A673 (cell line): ENCODE measurements at regions not wholly inside any gene's neighbourhood (a gene's known extent, or its start where the extent isn't known, plus 50 kb on each side); places are given as distances from the start of the nearest gene placed in this dataset.

ENCODE experiments used
- EZH2 ChIP-seq: fragments of 200-600 bp; sonication (generic); IDR thresholded peaks from 2 replicates; pipeline ENCODE4 v1.6.1; 2017; ENCODE audit warnings: borderline replicate concordance, low read depth, mild to moderate bottlenecking, mixed read lengths, antibody characterized with exemption, low read length; ENCODE audit not compliant: poor library complexity, severe bottlenecking
- TF ChIP-seq, protein P1 (sequence below): fragments of 300-800, 200-600 bp; sonication (generic); conservative IDR thresholded peaks from 2 replicates; pipeline ENCODE4 v1.5.1; 2017; ENCODE audit warnings: low read depth, mild to moderate bottlenecking, antibody characterized with exemption, low read length, moderate library complexity, mixed read lengths

DNA sequence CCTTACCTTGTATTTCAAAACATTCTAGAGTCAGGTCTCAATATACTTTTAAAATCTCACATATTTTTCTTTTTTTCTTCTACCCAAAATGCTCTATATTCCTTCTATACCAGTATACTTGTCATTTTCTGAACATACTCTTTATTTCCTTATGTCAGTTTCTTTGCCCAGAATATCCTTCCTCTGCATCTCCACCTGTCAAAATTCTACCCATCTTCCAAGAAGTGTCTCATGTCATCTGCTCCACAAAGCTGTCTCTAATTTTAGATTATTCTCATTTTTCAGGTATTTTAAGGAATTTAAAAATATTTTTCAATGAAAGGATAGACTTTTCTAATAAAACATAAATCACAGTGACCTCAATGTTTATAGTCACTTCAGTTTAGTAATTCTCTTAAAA, 328.0 kb upstream of the SMIM30 start:
- TF ChIP-seq EZH2 = no peak
- TF ChIP-seq, protein P1, sequence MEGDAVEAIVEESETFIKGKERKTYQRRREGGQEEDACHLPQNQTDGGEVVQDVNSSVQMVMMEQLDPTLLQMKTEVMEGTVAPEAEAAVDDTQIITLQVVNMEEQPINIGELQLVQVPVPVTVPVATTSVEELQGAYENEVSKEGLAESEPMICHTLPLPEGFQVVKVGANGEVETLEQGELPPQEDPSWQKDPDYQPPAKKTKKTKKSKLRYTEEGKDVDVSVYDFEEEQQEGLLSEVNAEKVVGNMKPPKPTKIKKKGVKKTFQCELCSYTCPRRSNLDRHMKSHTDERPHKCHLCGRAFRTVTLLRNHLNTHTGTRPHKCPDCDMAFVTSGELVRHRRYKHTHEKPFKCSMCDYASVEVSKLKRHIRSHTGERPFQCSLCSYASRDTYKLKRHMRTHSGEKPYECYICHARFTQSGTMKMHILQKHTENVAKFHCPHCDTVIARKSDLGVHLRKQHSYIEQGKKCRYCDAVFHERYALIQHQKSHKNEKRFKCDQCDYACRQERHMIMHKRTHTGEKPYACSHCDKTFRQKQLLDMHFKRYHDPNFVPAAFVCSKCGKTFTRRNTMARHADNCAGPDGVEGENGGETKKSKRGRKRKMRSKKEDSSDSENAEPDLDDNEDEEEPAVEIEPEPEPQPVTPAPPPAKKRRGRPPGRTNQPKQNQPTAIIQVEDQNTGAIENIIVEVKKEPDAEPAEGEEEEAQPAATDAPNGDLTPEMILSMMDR = no peak
